ENCODE measurements at regions not wholly inside any gene's neighbourhood (a gene's known extent, or its start where the extent isn't known, plus 50 kb on each side); places are given as distances from the start of the nearest gene placed in this dataset.

DNA sequence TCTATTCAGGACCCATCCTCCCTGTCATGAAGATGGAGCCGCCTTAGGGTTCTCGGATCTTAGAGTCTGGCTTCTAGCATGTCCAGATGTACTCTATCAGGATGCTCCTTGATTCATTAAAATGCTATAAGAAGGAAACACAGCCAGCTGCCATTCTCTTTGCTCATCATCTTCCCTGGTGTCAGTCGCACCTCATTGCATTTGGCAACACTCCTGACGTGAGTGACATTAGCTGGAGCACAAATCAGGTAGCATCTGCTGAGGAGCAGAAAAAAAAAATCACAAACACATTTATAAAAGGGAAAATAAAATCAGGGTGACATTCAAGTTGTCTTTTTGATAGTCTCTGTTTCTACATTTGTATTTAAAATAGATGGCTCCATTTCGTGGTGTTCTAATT, 226.1 kb upstream of the NMUR2 start:
- TF ChIP-seq, protein P1, sequence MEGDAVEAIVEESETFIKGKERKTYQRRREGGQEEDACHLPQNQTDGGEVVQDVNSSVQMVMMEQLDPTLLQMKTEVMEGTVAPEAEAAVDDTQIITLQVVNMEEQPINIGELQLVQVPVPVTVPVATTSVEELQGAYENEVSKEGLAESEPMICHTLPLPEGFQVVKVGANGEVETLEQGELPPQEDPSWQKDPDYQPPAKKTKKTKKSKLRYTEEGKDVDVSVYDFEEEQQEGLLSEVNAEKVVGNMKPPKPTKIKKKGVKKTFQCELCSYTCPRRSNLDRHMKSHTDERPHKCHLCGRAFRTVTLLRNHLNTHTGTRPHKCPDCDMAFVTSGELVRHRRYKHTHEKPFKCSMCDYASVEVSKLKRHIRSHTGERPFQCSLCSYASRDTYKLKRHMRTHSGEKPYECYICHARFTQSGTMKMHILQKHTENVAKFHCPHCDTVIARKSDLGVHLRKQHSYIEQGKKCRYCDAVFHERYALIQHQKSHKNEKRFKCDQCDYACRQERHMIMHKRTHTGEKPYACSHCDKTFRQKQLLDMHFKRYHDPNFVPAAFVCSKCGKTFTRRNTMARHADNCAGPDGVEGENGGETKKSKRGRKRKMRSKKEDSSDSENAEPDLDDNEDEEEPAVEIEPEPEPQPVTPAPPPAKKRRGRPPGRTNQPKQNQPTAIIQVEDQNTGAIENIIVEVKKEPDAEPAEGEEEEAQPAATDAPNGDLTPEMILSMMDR (IDR thresholded peaks at IDR 0.05), result no peak
- TF ChIP-seq POLR2A (IDR thresholded peaks at IDR 0.05) (no peak), EP300 (IDR thresholded peaks at IDR 0.05) (no peak)
